NB4 (cell line): ENCODE measurements at regions not wholly inside any gene's neighbourhood (a gene's known extent, or its start where the extent isn't known, plus 50 kb on each side); places are given as distances from the start of the nearest gene placed in this dataset.
A peak's percentile ranks its signal among the peaks of the same experiment; 100 is the strongest.

ENCODE experiments used
- DNase-seq: peaks from one replicate; pipeline ENCODE4 v3.0.0; 2010; ENCODE audit warnings: low read depth
- H3K4me3 ChIP-seq: one replicate; pipeline ENCODE4 v1.5.1; 2011; ENCODE audit warnings: mild to moderate bottlenecking, low read depth, low read length, moderate library complexity
- MYC ChIP-seq: IDR thresholded peaks from 2 replicates; pipeline ENCODE4 v1.6.1; 2011; ENCODE audit warnings: low read depth, low read length
- POLR2A ChIP-seq: IDR thresholded peaks from 2 replicates; pipeline ENCODE4 v1.6.1; 2011; ENCODE audit warnings: mild to moderate bottlenecking; ENCODE audit not compliant: insufficient read length; ENCODE audit errors: extremely low read depth
- TF ChIP-seq, protein P1 (sequence below): IDR thresholded peaks from one replicate; pipeline ENCODE4 v1.5.1; 2012; ENCODE audit warnings: low read depth, low read length
- TF ChIP-seq, protein P2 (sequence below): IDR thresholded peaks from 2 replicates; pipeline ENCODE4 v1.6.1; 2011; ENCODE audit warnings: low read depth, low read length

DNA sequence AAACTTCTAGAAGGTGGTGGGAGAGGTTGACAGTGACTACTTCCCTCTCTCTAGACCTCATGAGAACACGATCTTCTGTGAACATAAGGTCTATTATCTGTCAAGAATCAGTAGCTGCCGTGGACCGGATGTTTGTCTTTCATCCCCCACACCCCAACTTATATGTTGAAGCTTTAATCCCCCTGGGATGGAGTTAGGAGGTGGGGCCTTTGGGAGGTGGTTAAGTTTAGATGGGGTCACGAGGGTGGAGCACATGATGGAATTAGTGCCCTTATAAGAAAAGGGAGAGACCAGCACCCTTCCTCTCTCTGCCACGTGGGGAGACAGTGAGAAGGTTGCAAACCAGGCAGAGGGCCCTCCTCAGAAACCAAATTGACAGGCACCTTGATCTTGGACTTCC is 409.1 kb downstream of the QKI start:
- peak; percentile 13 for DNase-seq
- TF ChIP-seq MYC (no peak), POLR2A (no peak)
- TF ChIP-seq, protein P1, sequence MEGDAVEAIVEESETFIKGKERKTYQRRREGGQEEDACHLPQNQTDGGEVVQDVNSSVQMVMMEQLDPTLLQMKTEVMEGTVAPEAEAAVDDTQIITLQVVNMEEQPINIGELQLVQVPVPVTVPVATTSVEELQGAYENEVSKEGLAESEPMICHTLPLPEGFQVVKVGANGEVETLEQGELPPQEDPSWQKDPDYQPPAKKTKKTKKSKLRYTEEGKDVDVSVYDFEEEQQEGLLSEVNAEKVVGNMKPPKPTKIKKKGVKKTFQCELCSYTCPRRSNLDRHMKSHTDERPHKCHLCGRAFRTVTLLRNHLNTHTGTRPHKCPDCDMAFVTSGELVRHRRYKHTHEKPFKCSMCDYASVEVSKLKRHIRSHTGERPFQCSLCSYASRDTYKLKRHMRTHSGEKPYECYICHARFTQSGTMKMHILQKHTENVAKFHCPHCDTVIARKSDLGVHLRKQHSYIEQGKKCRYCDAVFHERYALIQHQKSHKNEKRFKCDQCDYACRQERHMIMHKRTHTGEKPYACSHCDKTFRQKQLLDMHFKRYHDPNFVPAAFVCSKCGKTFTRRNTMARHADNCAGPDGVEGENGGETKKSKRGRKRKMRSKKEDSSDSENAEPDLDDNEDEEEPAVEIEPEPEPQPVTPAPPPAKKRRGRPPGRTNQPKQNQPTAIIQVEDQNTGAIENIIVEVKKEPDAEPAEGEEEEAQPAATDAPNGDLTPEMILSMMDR: no peak
- TF ChIP-seq, protein P2, sequence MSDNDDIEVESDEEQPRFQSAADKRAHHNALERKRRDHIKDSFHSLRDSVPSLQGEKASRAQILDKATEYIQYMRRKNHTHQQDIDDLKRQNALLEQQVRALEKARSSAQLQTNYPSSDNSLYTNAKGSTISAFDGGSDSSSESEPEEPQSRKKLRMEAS: no peak
- H3K4me3 ChIP-seq: no peak overlapping the region

DNA sequence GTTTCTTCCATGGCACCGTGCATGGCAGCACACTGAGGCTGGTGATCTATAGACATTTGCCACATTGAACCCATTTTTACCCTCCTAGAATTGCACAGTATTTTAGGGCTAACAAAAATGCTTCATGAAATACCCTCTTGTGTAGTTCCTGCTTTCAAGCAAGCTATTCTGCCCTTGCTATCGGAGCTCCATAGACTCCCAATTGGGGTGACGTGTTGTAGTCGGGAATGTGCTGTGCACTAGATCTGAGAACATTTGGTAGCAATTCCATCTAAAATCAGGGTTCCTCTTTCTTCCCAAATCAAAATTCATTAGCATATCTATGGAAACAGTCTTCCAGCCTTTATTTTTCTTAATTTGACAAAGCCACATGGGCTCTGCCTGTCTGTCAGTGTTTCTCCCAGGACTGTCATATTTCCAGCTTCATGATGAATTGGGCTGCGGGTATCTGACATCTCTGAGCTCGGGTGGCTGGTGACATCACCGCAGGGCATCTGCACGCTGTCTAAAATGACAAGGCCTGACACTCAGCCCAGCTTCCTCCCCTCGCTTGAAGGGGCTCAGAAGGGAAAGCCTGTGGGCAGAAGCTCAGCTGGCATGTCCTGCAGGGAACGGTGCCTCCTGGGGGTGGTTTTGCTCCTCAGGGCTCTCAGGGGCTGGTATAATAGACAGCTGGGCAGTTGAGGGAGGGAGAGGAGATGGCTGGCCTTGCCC is 406.4 kb downstream of the QKI start:
- TF ChIP-seq POLR2A (no peak), MYC (no peak)
- TF ChIP-seq, protein P1: no peak
- TF ChIP-seq, protein P2: no peak

DNA sequence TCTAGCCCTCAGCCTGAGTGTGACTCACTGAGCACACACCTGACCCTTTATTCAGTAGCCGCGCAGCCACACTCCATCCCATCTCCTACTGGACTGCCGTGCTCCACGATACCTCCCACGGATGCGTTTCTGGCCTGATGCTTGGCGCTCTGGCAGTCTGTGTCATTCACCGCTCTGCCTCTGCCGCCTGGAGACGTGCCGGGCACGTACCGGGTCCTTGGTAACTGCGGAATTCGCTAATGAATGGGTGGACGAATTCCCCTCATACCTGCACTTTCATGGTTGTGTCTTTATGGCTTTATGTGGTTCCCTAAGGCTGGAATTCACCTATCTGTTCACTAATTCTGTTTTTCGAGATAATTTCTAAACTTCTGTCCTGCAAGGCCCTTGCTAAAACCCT is 405.7 kb downstream of the QKI start:
- no peak overlapping the region for H3K4me3 ChIP-seq
- no peak for DNase-seq
- TF ChIP-seq, protein P2: no peak
- no peak for TF ChIP-seq MYC
- no peak for TF ChIP-seq POLR2A
- TF ChIP-seq, protein P1: no peak

More for the DNA sequence above, 406.4 kb downstream of the QKI start:
- H3K4me3 ChIP-seq: no peak overlapping the region
- no peak for DNase-seq

DNA sequence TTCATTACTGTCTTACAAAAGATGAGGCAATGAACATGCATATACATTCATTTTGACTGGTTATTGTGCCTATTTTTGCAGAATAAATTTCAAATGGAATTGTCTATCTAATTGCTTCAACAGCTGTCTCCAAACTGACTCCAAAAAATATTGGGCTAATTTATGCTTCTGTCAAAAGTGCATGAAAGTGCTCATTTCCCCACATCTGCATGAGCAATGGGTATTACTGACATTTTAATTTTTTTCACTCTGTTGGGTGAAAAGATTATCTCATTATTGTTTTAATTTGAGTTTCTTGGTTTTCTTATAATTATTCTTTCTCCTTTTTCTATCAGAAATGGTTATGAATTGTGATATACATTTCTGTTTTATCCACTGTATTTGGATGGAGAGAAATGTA is 404.2 kb downstream of the QKI start:
- TF ChIP-seq, protein P2: no peak
- TF ChIP-seq, protein P1: no peak
- TF ChIP-seq POLR2A: no peak
- TF ChIP-seq MYC: no peak
- no peak overlapping the region for H3K4me3 ChIP-seq
- no peak for DNase-seq

DNA sequence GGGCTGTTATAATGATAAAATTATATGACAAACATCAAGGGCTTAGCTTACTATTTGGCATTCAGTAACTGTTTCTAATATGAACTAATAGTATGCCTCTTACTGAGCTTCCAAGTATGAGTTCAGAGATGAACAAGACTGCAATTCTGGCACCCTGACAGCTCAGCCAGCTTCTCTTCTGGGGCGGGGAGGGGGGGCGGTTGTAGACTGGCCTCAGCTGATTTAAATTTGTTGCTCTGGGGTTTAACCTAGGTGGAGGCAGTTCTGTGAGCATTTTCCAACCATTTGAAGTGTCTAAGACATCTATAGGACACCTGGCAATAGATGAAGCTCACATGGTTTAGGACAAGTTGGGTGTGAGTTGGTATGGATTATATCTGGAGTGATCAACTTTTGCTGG is 401.9 kb downstream of the QKI start:
- DNase-seq: no peak
- no peak overlapping the region for H3K4me3 ChIP-seq
- no peak for TF ChIP-seq POLR2A

DNA sequence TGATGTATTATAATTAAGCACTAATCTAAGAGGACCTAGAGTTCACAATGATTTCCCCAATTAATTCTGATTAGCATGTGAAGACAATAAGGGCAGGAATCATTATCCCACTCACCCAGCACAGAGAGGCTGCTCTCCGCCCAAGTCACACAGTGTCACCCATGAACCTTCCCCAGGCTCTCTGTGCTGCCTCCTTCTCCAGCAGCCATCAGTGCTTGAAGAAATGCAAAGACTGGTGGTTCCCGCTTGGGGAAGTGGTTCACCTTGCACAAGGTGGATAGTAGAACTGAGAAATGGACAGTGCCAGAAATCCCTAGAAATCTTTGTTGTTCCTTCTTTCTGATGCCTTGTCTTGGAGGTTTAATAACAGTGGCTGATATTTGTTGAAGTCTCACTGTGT is 401.3 kb downstream of the QKI start:
- no peak overlapping the region for H3K4me3 ChIP-seq
- no peak for DNase-seq
- TF ChIP-seq MYC (no peak), POLR2A (no peak)
- TF ChIP-seq, protein P2: no peak
- TF ChIP-seq, protein P1: no peak
